ENCODE measurements at regions not wholly inside any gene's neighbourhood (a gene's known extent, or its start where the extent isn't known, plus 50 kb on each side); places are given as distances from the start of the nearest gene placed in this dataset.

GRCh38 chr12:45590646-45591045 lies 138.9 kb upstream of the ARID2 start:
- no peak for DNase-seq

GRCh38 chr12:45591635-45592034 lies 137.9 kb upstream of the ARID2 start:
- no peak for DNase-seq

GRCh38 chr12:45596366-45596765 lies 133.1 kb upstream of the ARID2 start:
- DNase-seq: no peak

GRCh38 chr12:45598336-45598735 lies 131.2 kb upstream of the ARID2 start:
- DNase-seq: no peak

GRCh38 chr12:45598761-45599160 lies 130.7 kb upstream of the ARID2 start:
- DNase-seq: no peak

GRCh38 chr12:45599196-45599595 lies 130.3 kb upstream of the ARID2 start:
- DNase-seq: no peak

- no peak for DNase-seq
Observed at GRCh38 chr12:45601390-45601789, 128.1 kb upstream of the ARID2 start.

GRCh38 chr12:45601888-45602287 lies 127.6 kb upstream of the ARID2 start:
- no peak for DNase-seq

GRCh38 chr12:45605624-45606023 lies 123.9 kb upstream of the ARID2 start:
- DNase-seq: no peak

- no peak for DNase-seq
Observed at GRCh38 chr12:45611061-45611460, 118.4 kb upstream of the ARID2 start.

GRCh38 chr12:45611495-45611894 lies 118.0 kb upstream of the ARID2 start:
- no peak for DNase-seq

- no peak for DNase-seq
Observed at GRCh38 chr12:45612044-45612794, 117.3 kb upstream of the ARID2 start.

GRCh38 chr12:45613296-45613695 lies 116.2 kb upstream of the ARID2 start:
- DNase-seq: no peak

- DNase-seq: no peak
Observed at GRCh38 chr12:45613855-45614254, 115.7 kb upstream of the ARID2 start.

GRCh38 chr12:45615268-45615667 lies 114.2 kb upstream of the ARID2 start:
- no peak for DNase-seq

- DNase-seq: no peak
Observed at GRCh38 chr12:45619736-45620135, 109.8 kb upstream of the ARID2 start.

- DNase-seq: no peak
Observed at GRCh38 chr12:45621703-45622102, 107.8 kb upstream of the ARID2 start.

- DNase-seq: no peak
Observed at GRCh38 chr12:45622210-45622937, 107.1 kb upstream of the ARID2 start.

GRCh38 chr12:45623221-45623620 lies 106.3 kb upstream of the ARID2 start:
- DNase-seq: no peak

- DNase-seq: no peak
Observed at GRCh38 chr12:45623940-45624339, 105.6 kb upstream of the ARID2 start.

GRCh38 chr12:45626965-45627364 lies 102.5 kb upstream of the ARID2 start:
- no peak for DNase-seq

GRCh38 chr12:45627407-45628069 lies 102.0 kb upstream of the ARID2 start:
- no peak for DNase-seq

- no peak for DNase-seq
Observed at GRCh38 chr12:45629292-45629691, 100.2 kb upstream of the ARID2 start.

- DNase-seq: no peak
Observed at GRCh38 chr12:45633733-45634132, 95.8 kb upstream of the ARID2 start.

Measured in activated CD4-positive, alpha-beta T cell treated with anti-CD3 and anti-CD28 coated beads, Interleukin-2, amount 50 U/mL, for 48 hours (primary cell).